OCI-LY1 (cell line): ENCODE measurements at regions not wholly inside any gene's neighbourhood (a gene's known extent, or its start where the extent isn't known, plus 50 kb on each side); places are given as distances from the start of the nearest gene placed in this dataset.
"Not testable (repeated sequence)": the region's sequence is repeated elsewhere in the genome, so short reads cannot be mapped to it uniquely, and the experiment has no call there.

ENCODE experiments used
- H2AFZ ChIP-seq: fragments of 200-600 bp; sonication (generic), shearing (Covaris generic); 2 replicates; pipeline ENCODE4 v1.6.0; 2014; ENCODE audit warnings: antibody characterized with exemption, mild to moderate bottlenecking, low read length
- H3F3A ChIP-seq: fragments of 200-600 bp; sonication (generic), shearing (Covaris generic); 2 replicates; pipeline ENCODE4 v1.6.0; 2014; ENCODE audit warnings: mild to moderate bottlenecking, antibody characterized with exemption, low read length, moderate library complexity; ENCODE audit not compliant: insufficient read depth
- H3K27ac ChIP-seq: fragments of 200-600 bp; sonication (generic); 2 replicates; pipeline ENCODE4 v1.5.1; 2014; ENCODE audit warnings: low read length, mixed run types, mild to moderate bottlenecking, low read depth; ENCODE audit not compliant: poor library complexity, severe bottlenecking
- H3K27me3 ChIP-seq: fragments of 200-600 bp; sonication (generic); 2 replicates; pipeline ENCODE4 v1.6.0; 2014; ENCODE audit warnings: antibody characterized with exemption, mild to moderate bottlenecking, low read length, moderate library complexity; ENCODE audit not compliant: insufficient read depth
- H3K36me3 ChIP-seq: fragments of 200-600 bp; sonication (generic); 2 replicates; pipeline ENCODE4 v1.6.1; 2014; ENCODE audit warnings: mild to moderate bottlenecking, antibody characterized with exemption, low read length, moderate library complexity, mixed read lengths; ENCODE audit not compliant: insufficient read depth
- H3K4me1 ChIP-seq: fragments of 200-600 bp; sonication (generic); 2 replicates; pipeline ENCODE4 v1.5.1; 2014; ENCODE audit warnings: mild to moderate bottlenecking, low read length, moderate library complexity; ENCODE audit not compliant: insufficient read depth, severe bottlenecking
- H3K4me2 ChIP-seq: fragments of 200-600 bp; sonication (generic), shearing (Covaris generic); 2 replicates; pipeline ENCODE4 v1.6.1; 2014; ENCODE audit warnings: low read length
- H3K4me3 ChIP-seq: fragments of 200-600 bp; sonication (generic); 2 replicates; pipeline ENCODE4 v1.5.1; 2014; ENCODE audit warnings: low read length, low read depth, mild to moderate bottlenecking, mixed read lengths; ENCODE audit not compliant: poor library complexity, severe bottlenecking
- H3K79me2 ChIP-seq: fragments of 200-600 bp; shearing (Covaris generic); 2 replicates; pipeline ENCODE4 v1.6.1; 2016; ENCODE audit warnings: mixed run types, low read length, mixed read lengths; ENCODE audit not compliant: insufficient read depth
- H3K9ac ChIP-seq: fragments of 200-600 bp; sonication (generic), shearing (Covaris generic); 2 replicates; pipeline ENCODE4 v1.6.1; 2014; ENCODE audit warnings: mild to moderate bottlenecking, low read length, mixed read lengths
- H3K9me2 ChIP-seq: fragments of 200-600 bp; sonication (generic), shearing (Covaris generic); 2 replicates; pipeline ENCODE4 v1.6.1; 2014; ENCODE audit warnings: low read depth, mild to moderate bottlenecking, low read length, mixed read lengths
- H3K9me3 ChIP-seq: fragments of 200-600 bp; shearing (Covaris generic); 2 replicates; pipeline ENCODE4 v1.6.1; 2014; ENCODE audit warnings: low read length, mixed read lengths
- H4K20me1 ChIP-seq: fragments of 200-600 bp; sonication (generic), shearing (Covaris generic); 2 replicates; pipeline ENCODE4 v1.6.0; 2016; ENCODE audit warnings: mild to moderate bottlenecking, low read length; ENCODE audit not compliant: insufficient read depth
- CTCF ChIP-seq: fragments of 200-600 bp; sonication (generic), shearing (Covaris generic); IDR thresholded peaks from 2 replicates; pipeline ENCODE4 v1.5.1; 2017; ENCODE audit warnings: mild to moderate bottlenecking, antibody characterized with exemption, low read length, moderate library complexity, mixed read lengths
- EZH2 ChIP-seq: fragments of 200-600 bp; sonication (generic), shearing (Covaris generic); IDR thresholded peaks from 2 replicates; pipeline ENCODE4 v1.8.0; 2017; ENCODE audit warnings: borderline replicate concordance, mixed run types, mild to moderate bottlenecking, antibody characterized with exemption, low read length, moderate library complexity, mixed read lengths

- no peak overlapping the region for H3K4me2 ChIP-seq
- H3K36me3 ChIP-seq = no peaks in the 10 kb centered on the region
- no peak overlapping the region for H3K9ac ChIP-seq
- H3F3A ChIP-seq = no peaks in the 10 kb centered on the region
- H3K4me3 ChIP-seq = no peak overlapping the region
- H3K27ac ChIP-seq = no peak overlapping the region
- H3K27me3 ChIP-seq = no peaks in the 10 kb centered on the region
- no peaks in the 10 kb centered on the region for H3K4me1 ChIP-seq
- H3K9me2 ChIP-seq = no peaks in the 10 kb centered on the region
- no peaks in the 10 kb centered on the region for H3K79me2 ChIP-seq
- H2AFZ ChIP-seq = no peak overlapping the region
- no peaks in the 10 kb centered on the region for H4K20me1 ChIP-seq
- no peak for TF ChIP-seq CTCF
- H3K9me3 ChIP-seq = no peaks in the 10 kb centered on the region
Measured at GRCh38 chr9:78909566-78909965, 612.6 kb downstream of the PSAT1 start.

GRCh38 chr9:78916884-78917283 is 620.0 kb downstream of the PSAT1 start:
- H3K4me1 ChIP-seq, H3K27me3 ChIP-seq, H3F3A ChIP-seq, H2AFZ ChIP-seq, H3K27ac ChIP-seq, H3K9me3 ChIP-seq, H3K4me3 ChIP-seq, H4K20me1 ChIP-seq, H3K9me2 ChIP-seq, H3K4me2 ChIP-seq, H3K9ac ChIP-seq, H3K79me2 ChIP-seq, H3K36me3 ChIP-seq: not testable (repeated sequence)

- Histone ChIP-seq H3K4me1 (no peaks in the 10 kb centered on the region), H2AFZ (no peak overlapping the region), H3K9me2 (no peaks in the 10 kb centered on the region), H3K9ac (no peak overlapping the region), H4K20me1 (no peaks in the 10 kb centered on the region), H3K4me3 (no peak overlapping the region), H3K9me3 (no peaks in the 10 kb centered on the region), H3K36me3 (no peaks in the 10 kb centered on the region), H3F3A (no peaks in the 10 kb centered on the region), H3K27me3 (no peaks in the 10 kb centered on the region), H3K27ac (no peak overlapping the region), H3K79me2 (no peaks in the 10 kb centered on the region), H3K4me2 (no peak overlapping the region)
- no peak for TF ChIP-seq EZH2
- no peak for TF ChIP-seq CTCF
Measured at GRCh38 chr9:78918976-78919375, 622.1 kb downstream of the PSAT1 start.

- no peaks in the 10 kb centered on the region for H3K27me3 ChIP-seq
- no peak overlapping the region for H3K27ac ChIP-seq
- no peak overlapping the region for H3K9ac ChIP-seq
- no peaks in the 10 kb centered on the region for H3K9me2 ChIP-seq
- H3K4me3 ChIP-seq = no peak overlapping the region
- no peaks in the 10 kb centered on the region for H3K4me1 ChIP-seq
- H3K79me2 ChIP-seq = no peaks in the 10 kb centered on the region
- H3K9me3 ChIP-seq = no peaks in the 10 kb centered on the region
- no peak overlapping the region for H2AFZ ChIP-seq
- H3F3A ChIP-seq = no peaks in the 10 kb centered on the region
- H3K36me3 ChIP-seq = no peaks in the 10 kb centered on the region
- no peaks in the 10 kb centered on the region for H4K20me1 ChIP-seq
- H3K4me2 ChIP-seq = no peak overlapping the region
- no peak for TF ChIP-seq CTCF
- TF ChIP-seq EZH2 = no peak
Measured at GRCh38 chr9:78919701-78920100, 622.8 kb downstream of the PSAT1 start.
